A549 (cell line): ENCODE measurements at regions not wholly inside any gene's neighbourhood (a gene's known extent, or its start where the extent isn't known, plus 50 kb on each side); places are given as distances from the start of the nearest gene placed in this dataset.
"Not testable (repeated sequence)": the region's sequence is repeated elsewhere in the genome, so short reads cannot be mapped to it uniquely, and the experiment has no call there.

ENCODE experiments used
- ATAC-seq, 2 experiments: fragments of 200-7000 bp in 1 of 2; fragments of >200 bp in 1 of 2; cut with Nextera tagmentation in 1 of 2; cut with Tn5 transposase in 1 of 2; 3 replicates each; pipeline versions ENCODE4 v1.8.0 to v1.9.1; 2018 to 2020; ENCODE audit warnings: mild to moderate bottlenecking in 1 of 2, moderate library complexity in 1 of 2
- CTCF ChIA-PET: fragments of 300-600 bp; sonication (Branson Sonifier 250); formaldehyde crosslinking; extraction: SDS; loops from one replicate; lab custom pipeline; 2021; ENCODE audit warnings: antibody characterized with exemption, inconsistent platforms; lab: Yijun Ruan, JAX
- POLR2A ChIA-PET: fragments of 350-600 bp; formaldehyde crosslinking; extraction: SDS; loops from one replicate; lab custom pipeline; 2021; ENCODE audit warnings: antibody characterized with exemption, inconsistent platforms; lab: Yijun Ruan, JAX
- DNase-seq, 2 experiments: peaks; one replicate each; pipeline versions ENCODE4 v3.0.0 to v3.0.0-alpha.2; 2011 to 2016; ENCODE audit warnings: low read depth in 1 of 2, low spot score in 1 of 2
- FAIRE-seq: peaks from 2 replicates; lab custom pipeline; 2011; peaks lifted over from hg19 to GRCh38; lab: Jason Lieb, UNC
- H3K27ac ChIP-seq, 2 experiments: fragments of >200 bp; sonication (Bioruptor Twin); formaldehyde crosslinking; 3 replicates each; pipeline ENCODE4 v1.5.1; 2016 to 2017
- H3K4me1 ChIP-seq: fragments of >200 bp; sonication (Bioruptor Twin); formaldehyde crosslinking; 3 replicates; pipeline ENCODE4 v1.6.1; 2016
- H3K4me2 ChIP-seq: fragments of >200 bp; sonication (Bioruptor Twin); formaldehyde crosslinking; 3 replicates; pipeline ENCODE4 v1.6.1; 2016
- H3K4me3 ChIP-seq: fragments of >200 bp; sonication (Bioruptor Twin); formaldehyde crosslinking; 3 replicates; pipeline ENCODE4 v1.5.1; 2016
- H3K9me3 ChIP-seq: fragments of >200 bp; sonication (Bioruptor Twin); formaldehyde crosslinking; 3 replicates; pipeline ENCODE4 v1.6.1; 2016
- CTCF ChIP-seq: fragments of >200 bp; sonication (Bioruptor Twin); formaldehyde crosslinking; IDR thresholded peaks from 3 replicates; pipeline ENCODE4 v1.5.1; 2016
- FOSB ChIP-seq: fragments of 250-450 bp; sonication (Bioruptor Pico); IDR thresholded peaks from 2 replicates; pipeline ENCODE4 v1.5.0; 2020; ENCODE audit warnings: mild to moderate bottlenecking, moderate library complexity
- HES2 ChIP-seq: fragments of >200 bp; sonication (Bioruptor Twin); formaldehyde crosslinking; IDR thresholded peaks from 2 replicates; pipeline ENCODE4 v1.6.1; 2016
- HMGXB4 ChIP-seq: fragments of 250-450 bp; sonication (Bioruptor Pico); IDR thresholded peaks from 2 replicates; pipeline ENCODE4 v1.5.0; 2021; ENCODE audit warnings: mild to moderate bottlenecking, moderate library complexity, borderline replicate concordance
- HOXA7 ChIP-seq: fragments of 250-450 bp; sonication (Bioruptor Pico); IDR thresholded peaks from 2 replicates; pipeline ENCODE4 v1.5.0; 2020; ENCODE audit warnings: mild to moderate bottlenecking, moderate library complexity
- HOXB13 ChIP-seq: fragments of 250-450 bp; sonication (Bioruptor Pico); IDR thresholded peaks from 2 replicates; pipeline ENCODE4 v1.5.0; 2020; ENCODE audit warnings: low read depth, mild to moderate bottlenecking, moderate library complexity
- JUN ChIP-seq, 2 experiments: fragments of >200 bp; sonication (Bioruptor Twin); formaldehyde crosslinking; IDR thresholded peaks; 2 replicates in 1 of 2; 3 replicates in 1 of 2; pipeline ENCODE4 v1.6.1; 2016 to 2017
- KDM1A ChIP-seq: fragments of 200-600 bp; sonication (generic); IDR thresholded peaks from 2 replicates; pipeline ENCODE4 v1.6.1; 2016; ENCODE audit warnings: low read depth, mild to moderate bottlenecking
- MYC ChIP-seq: IDR thresholded peaks from 2 replicates; pipeline ENCODE4 v1.6.1; 2012; ENCODE audit warnings: mild to moderate bottlenecking, inconsistent platforms, low read length, improper control_type of control experiment, borderline replicate concordance
- NR3C1 ChIP-seq: fragments of >200 bp; sonication (Bioruptor Twin); formaldehyde crosslinking; IDR thresholded peaks from 3 replicates; pipeline ENCODE4 v1.6.1; 2017
- PBX3 ChIP-seq: IDR thresholded peaks from 2 replicates; pipeline ENCODE4 v1.6.1; 2012
- POLR2A ChIP-seq: IDR thresholded peaks from 2 replicates; pipeline ENCODE4 v1.6.1; 2012; ENCODE audit warnings: mild to moderate bottlenecking, low read length
- SMC3 ChIP-seq: fragments of >200 bp; sonication (Bioruptor Twin); formaldehyde crosslinking; IDR thresholded peaks from 3 replicates; pipeline ENCODE4 v1.6.1; 2018; ENCODE audit warnings: inconsistent platforms
- TP53 ChIP-seq: fragments of 250-450 bp; sonication (Bioruptor Pico); IDR thresholded peaks from 2 replicates; pipeline ENCODE4 v1.5.0; 2021; ENCODE audit warnings: mild to moderate bottlenecking, moderate library complexity
- USF2 ChIP-seq: fragments of 450-650 bp; IDR thresholded peaks from 2 replicates; pipeline ENCODE4 v1.6.1; 2014; ENCODE audit warnings: antibody characterized with exemption
- ZFP36 ChIP-seq: fragments of 450-650 bp; IDR thresholded peaks from 2 replicates; pipeline ENCODE4 v1.6.1; 2014; ENCODE audit warnings: borderline replicate concordance; ENCODE audit not compliant: partially characterized antibody
- WGBS: methylation state at CpG from one replicate; pipeline ENCODE4 v1.1.6; 2017; ENCODE audit errors: missing lambda C conversion rate; 5-methylcytosine and 5-hydroxymethylcytosine counted together

- TF ChIP-seq KDM1A: no peak
- no peak for TF ChIP-seq PBX3
- no peak for TF ChIP-seq TP53
- no peak for TF ChIP-seq NR3C1
- TF ChIP-seq FOSB (CRISPR knock-in tag): no peak
- TF ChIP-seq SMC3: no peak
These were observed 110.1 kb downstream of the PJA1 start (continued) for GRCh38 chrX:69055193-69055592.

- H3K9me3 ChIP-seq, ATAC-seq, H3K4me2 ChIP-seq, DNase-seq, H3K4me3 ChIP-seq, FAIRE-seq, H3K4me1 ChIP-seq, POLR2A ChIA-PET, H3K27ac ChIP-seq: not testable (repeated sequence)
- CTCF ChIA-PET: interaction anchor here (1.3 kb wide), 1 partner anchor 9 kb away, joined by 3 read pairs; no protein-coding TSS in a partner anchor
- 24% methylated on average over 3 of the region's 3 CpGs for whole genome bisulfite sequencing
These were observed 110.8 kb downstream of the PJA1 start for GRCh38 chrX:69054497-69054896.

GRCh38 chrX:69051901-69052300 is 113.4 kb downstream of the PJA1 start:
- DNase-seq (no peak), FAIRE-seq (no peak), ATAC-seq (no peak)
- ChIA-PET POLR2A (no interaction called here), CTCF (no interaction called here)
- no peak overlapping the region for H3K4me2 ChIP-seq
- no peak overlapping the region for H3K27ac ChIP-seq
- WGBS: 39% methylated on average over 2 of the region's 3 CpGs
- H3K9me3 ChIP-seq: no peaks in the 10 kb centered on the region; the same call in 2 of the 3 replicates
- TF ChIP-seq MYC (no peak), JUN (IDR thresholded peaks at IDR 0.05) (no peak), HES2 (no peak), CTCF (no peak), USF2 (no peak), NR3C1 (no peak), HOXA7 (CRISPR knock-in tag) (no peak), HMGXB4 (no peak), HOXB13 (CRISPR knock-in tag) (no peak), ZFP36 (no peak), KDM1A (no peak), POLR2A (no peak)
- no peaks in the 10 kb centered on the region for H3K4me1 ChIP-seq
- H3K4me3 ChIP-seq: no peak overlapping the region
